HG03457 (cell line): ENCODE measurements at regions not wholly inside any gene's neighbourhood (a gene's known extent, or its start where the extent isn't known, plus 50 kb on each side); places are given as distances from the start of the nearest gene placed in this dataset.
"Not testable (repeated sequence)": the region's sequence is repeated elsewhere in the genome, so short reads cannot be mapped to it uniquely, and the experiment has no call there.

Experiments used
- ATAC-seq: cut with Tn5 transposase; IDR thresholded peaks from one replicate; pipeline ENCODE4 v1.9.1; 2021; ENCODE audit warnings: moderate number of reproducible peaks; ENCODE audit not compliant: unreplicated experiment

DNA sequence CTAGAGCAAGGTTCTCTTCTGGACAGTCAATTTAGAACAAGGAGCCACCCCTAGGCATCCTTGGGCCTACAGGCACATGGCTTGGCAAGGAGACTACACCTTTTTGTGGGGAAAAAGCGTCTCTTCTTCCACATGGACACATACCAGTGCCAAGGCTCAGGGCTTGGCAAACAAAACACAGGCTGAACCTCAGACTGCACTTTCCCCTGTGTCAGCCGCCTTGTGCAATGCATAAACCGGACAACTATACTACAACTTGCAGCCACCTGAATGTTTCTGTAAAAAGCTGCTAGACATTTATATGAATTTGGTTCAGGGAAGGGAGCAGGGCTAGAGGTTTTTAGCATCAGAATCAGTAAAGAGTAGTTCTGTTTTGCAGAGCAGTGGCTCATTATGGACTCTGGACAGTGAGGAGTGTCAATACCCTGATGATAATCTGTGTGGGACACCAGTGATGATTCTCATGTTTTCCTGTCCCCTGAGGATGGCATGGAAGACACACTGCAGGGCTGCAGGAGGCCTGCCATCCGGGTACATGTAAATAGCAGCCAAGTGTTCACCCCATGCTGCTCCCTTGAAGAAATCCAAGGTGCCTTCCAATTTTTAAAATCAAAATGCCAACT lies 118.9 kb downstream of the GATA3 start:
- ATAC-seq = no peak

DNA sequence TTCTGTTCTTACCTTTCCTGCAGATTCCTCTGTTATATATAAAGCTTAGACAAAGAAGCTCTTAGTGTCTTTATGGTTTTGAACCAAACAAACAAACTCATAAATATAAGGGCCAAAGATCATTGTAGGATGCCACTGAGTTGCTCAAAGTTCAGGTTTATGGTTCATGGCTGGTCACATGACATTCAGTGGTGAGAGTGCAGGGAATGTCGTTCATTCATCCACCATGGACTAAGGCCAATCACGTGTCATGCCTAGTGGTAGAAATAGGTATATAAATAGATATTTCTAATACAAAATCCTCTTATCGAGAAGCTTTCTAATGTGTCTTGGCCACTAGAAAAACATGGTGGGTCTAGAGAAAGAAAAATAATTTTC lies 119.4 kb downstream of the GATA3 start:
- no peak for ATAC-seq

GRCh38 chr10:8174762-8175161 lies 120.3 kb downstream of the GATA3 start:
- no peak for ATAC-seq

GRCh38 chr10:8177526-8177925 lies 123.0 kb downstream of the GATA3 start:
- not testable (repeated sequence) for ATAC-seq

GRCh38 chr10:8179773-8180172 lies 125.3 kb downstream of the GATA3 start:
- not testable (repeated sequence) for ATAC-seq

- ATAC-seq = no peak
Observed at GRCh38 chr10:8180360-8181109, 126.0 kb downstream of the GATA3 start.

DNA sequence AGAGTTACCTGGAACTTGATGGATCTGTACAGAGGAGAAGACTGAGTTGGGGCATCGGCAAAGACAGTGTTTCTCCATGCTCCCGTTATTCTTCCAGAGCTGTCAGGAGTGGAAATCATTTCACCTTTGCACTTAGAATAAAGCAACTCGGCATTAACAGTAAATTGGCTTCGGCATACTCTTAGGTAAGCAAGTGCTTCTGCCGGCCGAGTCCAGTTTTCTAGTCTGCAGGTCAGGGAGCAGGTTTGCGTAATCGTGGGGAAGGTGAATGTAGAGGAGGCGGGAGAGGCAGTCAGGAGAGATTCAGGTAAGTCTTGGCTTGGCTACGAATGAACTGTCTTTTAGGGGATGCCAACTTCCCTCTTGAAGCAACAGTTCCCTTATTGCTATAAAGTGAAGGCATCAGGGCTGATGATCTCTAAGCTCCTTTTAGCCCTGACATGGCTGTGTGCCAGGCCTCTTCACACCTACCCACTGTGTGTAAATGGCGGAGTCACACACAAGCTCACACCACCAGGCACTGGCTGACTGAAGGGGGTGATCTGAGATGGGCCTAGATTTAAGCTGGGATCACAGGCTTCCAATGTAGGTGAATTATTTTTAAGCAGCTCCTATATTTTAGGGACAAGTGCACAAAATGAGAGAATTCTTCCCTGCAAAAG lies 127.1 kb downstream of the GATA3 start:
- ATAC-seq = no peak

DNA sequence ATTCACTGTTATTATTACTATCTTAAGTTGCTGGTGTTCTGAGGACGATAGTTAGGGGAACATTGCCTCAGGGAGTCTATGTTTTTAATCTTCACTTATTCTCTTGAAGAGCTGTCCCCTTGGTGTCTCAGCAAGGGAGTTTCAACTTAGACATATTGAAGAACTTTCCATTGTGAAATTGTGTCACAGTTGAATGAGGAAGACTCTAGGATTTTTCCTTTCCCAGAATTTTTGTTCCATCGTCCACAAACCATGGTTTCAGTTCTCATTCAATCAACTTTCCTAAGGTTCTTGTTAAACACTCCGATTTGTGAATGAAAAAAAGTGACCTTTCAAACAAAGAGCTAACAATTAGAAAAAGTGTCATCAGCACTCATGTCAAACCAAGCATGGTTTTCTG lies 128.3 kb downstream of the GATA3 start:
- ATAC-seq = no peak

DNA sequence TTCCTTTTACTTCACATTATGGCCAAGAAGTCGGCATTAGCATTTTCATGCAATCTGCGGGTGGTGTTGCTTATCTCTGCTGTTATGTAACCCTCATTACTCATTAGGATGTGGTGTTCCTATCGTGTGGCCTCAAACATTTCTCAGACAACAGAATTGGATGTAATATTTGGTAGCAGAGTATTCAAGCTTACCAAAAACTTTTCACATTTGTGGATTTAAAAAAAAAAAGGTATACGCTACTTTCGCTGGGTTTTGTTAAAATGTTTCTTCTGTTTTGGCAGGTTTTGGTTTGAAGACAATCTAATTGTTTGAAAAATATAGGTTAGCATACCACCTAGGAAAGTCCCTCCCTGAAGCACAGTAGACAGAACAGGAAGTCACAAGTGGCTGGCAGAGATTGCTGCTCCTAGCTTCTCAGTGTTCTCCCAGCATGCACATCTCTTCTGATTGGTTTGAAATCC lies 128.8 kb downstream of the GATA3 start:
- peak; percentile 87 for ATAC-seq

- ATAC-seq = no peak
Observed at GRCh38 chr10:8187171-8187666, 132.7 kb downstream of the GATA3 start.

DNA sequence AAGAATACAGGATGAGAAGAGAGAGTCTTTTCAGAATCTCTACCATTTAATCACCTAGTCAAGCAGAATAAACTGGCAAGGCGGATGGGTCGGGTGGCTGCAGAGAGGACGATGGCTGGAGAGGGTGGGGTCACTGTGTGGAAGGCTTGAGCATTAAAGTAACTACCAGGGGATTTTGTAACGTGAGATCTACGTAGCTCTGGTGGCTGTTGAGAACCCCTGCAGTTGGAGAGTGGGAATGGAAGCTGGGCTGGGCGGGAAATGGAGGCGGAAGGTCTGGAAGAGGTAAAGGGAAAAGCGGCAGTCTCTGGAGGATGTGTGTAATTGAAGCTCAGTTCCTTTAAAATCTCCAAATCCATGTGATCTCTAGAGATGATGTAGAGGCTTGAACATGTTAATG lies 135.0 kb downstream of the GATA3 start:
- no peak for ATAC-seq

- ATAC-seq = no peak
Observed at GRCh38 chr10:8192301-8192700, 137.8 kb downstream of the GATA3 start.

- ATAC-seq = no peak
Observed at GRCh38 chr10:8193546-8193945, 139.1 kb downstream of the GATA3 start.

- ATAC-seq = no peak
Observed at GRCh38 chr10:8194050-8194449, 139.6 kb downstream of the GATA3 start.

DNA sequence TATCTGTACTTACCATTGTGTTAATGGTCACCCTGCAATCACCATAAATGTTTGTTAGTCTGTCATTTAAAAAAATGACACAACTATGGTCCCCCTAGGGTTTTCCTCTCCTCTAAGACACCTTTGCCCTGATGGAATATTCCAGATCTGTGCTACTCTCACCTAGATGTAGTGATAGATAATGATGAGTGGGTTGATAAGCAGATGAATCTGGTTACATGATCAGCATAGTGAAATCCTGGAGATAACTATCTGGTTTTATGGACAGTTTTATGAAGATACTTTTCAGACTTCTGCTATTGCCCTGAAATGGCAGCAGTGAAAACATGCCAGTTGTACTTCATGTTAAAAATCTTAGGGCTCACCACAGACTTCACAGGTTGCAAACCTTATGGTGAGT lies 152.4 kb downstream of the GATA3 start:
- no peak for ATAC-seq

- no peak for ATAC-seq
Observed at GRCh38 chr10:8211631-8212030, 157.1 kb downstream of the GATA3 start.

DNA sequence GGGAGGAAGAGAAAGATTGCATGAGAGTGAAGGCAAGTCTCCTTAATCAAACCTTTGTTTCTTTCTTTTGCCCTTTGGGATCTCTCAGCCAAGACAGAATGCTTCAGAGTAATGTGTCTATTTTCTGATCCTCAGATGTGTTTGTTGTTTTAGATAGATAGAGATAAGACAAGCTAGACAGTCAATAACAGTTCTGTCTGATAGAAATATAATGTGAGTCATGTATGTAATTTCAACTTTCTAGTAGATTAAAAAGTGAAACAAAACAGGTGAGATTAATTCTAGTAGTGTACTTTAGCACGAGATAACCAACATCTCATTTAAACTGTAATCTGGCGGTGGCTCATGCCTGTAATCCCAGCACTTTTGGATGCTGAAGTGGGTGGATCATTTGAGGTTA lies 159.2 kb downstream of the GATA3 start:
- no peak for ATAC-seq

DNA sequence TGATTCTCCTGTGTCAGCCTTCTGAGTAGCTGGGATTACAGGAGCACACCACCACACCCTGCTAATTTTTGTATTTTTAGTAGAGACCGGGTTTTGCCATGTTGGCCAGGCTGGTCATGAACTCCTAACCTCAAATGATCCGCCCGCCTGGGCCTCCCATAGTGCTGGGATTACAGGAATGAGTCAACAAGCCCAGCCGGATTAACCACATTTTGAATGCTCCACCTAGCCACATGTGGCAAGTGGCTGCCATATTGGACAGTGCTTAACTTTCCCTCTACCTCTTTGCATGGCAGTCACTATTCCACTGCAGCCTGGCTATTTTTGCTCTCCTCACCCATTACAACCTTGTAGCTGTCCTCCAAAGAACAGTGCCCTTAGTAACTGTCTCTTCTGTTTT lies 160.1 kb downstream of the GATA3 start:
- ATAC-seq = no peak

- no peak for ATAC-seq
Observed at GRCh38 chr10:8216893-8217292, 162.4 kb downstream of the GATA3 start.

- no peak for ATAC-seq
Observed at GRCh38 chr10:8221451-8221850, 167.0 kb downstream of the GATA3 start.

DNA sequence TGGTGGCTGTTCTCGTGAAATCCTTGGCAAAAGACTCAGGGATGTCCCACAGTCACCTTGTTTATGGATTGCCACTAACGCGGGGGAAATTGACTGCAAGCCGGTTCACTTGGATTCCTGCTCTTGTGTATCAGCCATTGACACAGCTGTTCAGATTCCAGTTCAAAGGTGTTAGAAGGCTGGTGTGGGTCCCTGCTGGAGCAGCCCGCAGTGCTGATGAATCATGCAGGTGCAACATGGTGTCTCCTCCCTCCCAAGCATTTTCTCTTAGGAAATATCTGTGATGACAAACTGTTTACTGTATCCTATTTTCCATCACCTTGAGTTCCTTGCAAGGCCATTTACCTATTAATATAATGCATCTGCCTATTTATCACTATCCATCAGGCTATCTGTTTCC lies 170.1 kb downstream of the GATA3 start:
- ATAC-seq = no peak

GRCh38 chr10:8225187-8225586 lies 170.7 kb downstream of the GATA3 start:
- ATAC-seq = no peak
